SK-N-SH (cell line): ENCODE measurements at regions not wholly inside any gene's neighbourhood (a gene's known extent, or its start where the extent isn't known, plus 50 kb on each side); places are given as distances from the start of the nearest gene placed in this dataset.

Experiments
- CTCF ChIP-seq: fragments of 200-600 bp; sonication (generic); IDR thresholded peaks from 2 replicates; pipeline ENCODE4 v1.6.1; 2017; ENCODE audit warnings: antibody characterized with exemption, mild to moderate bottlenecking, moderate library complexity
- NFIC ChIP-seq: IDR thresholded peaks from 2 replicates; pipeline ENCODE4 v1.4.0; 2012; ENCODE audit warnings: borderline replicate concordance
- NRF1 ChIP-seq: IDR thresholded peaks from 2 replicates; pipeline ENCODE4 v1.6.1; 2012; ENCODE audit warnings: low read depth, mild to moderate bottlenecking, low read length

- TF ChIP-seq CTCF (no peak), NRF1 (no peak), NFIC (no peak)
These were observed 104.7 kb upstream of the RALGAPA2 start for GRCh38 chr20:20816969-20817755.
